GM18861 (cell line): ENCODE measurements at regions not wholly inside any gene's neighbourhood (a gene's known extent, or its start where the extent isn't known, plus 50 kb on each side); places are given as distances from the start of the nearest gene placed in this dataset.

Experiments used
- ATAC-seq: cut with Tn5 transposase; IDR thresholded peaks from one replicate; pipeline ENCODE4 v1.9.1; 2021; ENCODE audit not compliant: unreplicated experiment

DNA sequence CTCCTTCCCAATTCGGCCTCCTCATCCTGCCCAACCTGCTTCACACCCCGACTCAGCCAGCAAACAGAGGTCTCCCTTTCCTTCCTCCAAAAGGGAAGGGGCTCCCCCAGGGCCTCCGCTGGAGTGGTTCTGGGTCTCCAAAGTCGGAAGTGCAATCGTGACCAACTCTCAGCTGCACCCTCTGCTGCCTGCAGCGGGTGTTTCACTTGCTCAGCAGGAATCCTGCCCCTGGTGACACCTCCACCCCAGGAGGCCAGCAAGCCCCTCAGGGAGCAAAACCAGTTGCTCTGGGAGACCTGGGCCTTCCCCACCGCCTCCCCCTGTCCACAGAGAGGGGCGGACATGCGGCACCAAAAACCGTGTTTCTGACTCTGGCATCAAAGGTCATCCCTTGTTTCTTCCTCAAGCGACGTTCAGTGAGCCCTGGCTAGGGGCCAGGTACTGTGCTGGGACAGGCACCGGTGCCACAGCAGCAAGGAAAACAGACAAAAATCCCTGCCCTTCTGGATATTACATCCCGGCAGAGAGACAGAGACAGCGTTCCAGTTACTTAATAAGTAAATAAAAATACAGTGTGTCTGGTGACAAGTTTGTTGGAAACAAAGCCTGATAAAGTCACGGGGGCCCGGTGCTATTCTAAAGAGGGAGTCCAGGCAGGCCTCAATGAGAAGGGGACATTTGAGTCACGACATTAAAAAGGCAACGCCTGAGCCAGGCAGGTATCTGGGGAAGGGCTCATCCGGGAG, 219.0 kb downstream of the BMP7 start:
- no peak for ATAC-seq

GRCh38 chr20:57048027-57048869, 218.2 kb downstream of the BMP7 start:
- no peak for ATAC-seq

DNA sequence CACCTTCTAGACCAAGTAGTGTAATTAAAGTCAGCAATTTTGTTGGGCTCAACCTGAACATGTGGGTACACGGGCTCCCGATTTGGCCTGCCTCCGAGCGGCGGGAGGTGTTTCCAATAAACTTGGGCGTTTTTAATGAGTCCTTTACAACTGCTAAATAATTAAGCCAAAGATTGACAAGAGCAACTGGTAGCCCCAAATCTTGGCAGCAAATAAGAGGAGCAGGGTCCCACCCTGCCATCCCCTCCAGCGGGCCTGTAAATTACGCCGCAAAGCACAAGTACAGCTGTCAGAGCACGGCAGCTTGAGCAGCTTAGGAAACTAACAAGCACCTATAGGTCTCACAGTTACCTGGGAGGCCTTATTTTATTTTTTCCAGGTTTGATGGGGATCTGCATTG, 217.1 kb downstream of the BMP7 start:
- ATAC-seq, result no peak

- ATAC-seq, result no peak
Observed at GRCh38 chr20:57051096-57051495, 215.3 kb downstream of the BMP7 start.

DNA sequence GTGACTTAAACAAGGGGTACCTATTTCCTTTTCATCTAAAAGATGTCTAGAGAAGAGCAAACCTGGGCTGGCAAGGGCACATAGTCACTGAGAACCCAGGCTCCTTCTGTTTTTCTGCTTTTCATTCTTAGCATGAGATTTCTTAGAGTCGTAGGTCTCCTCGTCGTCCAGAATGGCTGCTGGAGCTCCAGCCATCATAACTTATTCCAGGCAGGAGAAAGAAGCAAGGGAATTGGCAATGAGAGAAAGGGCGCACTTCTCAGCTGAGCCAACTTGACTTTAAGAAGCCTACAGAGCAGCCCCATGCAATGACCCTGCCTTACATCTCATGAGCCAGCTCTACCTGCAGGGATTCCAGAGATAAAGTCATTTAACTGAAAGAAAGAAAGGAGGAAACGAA, 213.4 kb downstream of the BMP7 start:
- ATAC-seq, result no peak

GRCh38 chr20:57053793-57054552, 212.5 kb downstream of the BMP7 start:
- no peak for ATAC-seq

GRCh38 chr20:57055345-57055744, 211.1 kb downstream of the BMP7 start:
- ATAC-seq, result no peak

DNA sequence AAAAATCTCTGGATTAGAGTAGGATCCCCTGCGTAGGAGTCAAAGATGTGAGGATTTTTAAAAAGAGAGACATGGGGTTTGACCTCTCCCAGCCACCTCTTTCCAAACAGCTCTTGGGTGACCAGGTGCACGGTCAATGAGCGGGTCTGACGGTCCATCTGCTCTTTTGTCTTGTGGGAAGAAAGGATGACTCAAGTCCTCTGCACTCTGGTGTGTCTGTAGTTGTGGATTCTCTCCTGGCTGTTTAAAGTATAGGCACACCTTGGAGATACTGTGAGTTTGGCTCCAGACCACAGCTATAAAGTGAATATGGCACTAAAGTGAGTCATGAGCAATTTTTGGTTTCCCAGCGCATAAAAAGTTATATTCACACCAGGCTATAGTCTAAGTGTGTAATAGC, 209.8 kb downstream of the BMP7 start:
- ATAC-seq, result no peak

DNA sequence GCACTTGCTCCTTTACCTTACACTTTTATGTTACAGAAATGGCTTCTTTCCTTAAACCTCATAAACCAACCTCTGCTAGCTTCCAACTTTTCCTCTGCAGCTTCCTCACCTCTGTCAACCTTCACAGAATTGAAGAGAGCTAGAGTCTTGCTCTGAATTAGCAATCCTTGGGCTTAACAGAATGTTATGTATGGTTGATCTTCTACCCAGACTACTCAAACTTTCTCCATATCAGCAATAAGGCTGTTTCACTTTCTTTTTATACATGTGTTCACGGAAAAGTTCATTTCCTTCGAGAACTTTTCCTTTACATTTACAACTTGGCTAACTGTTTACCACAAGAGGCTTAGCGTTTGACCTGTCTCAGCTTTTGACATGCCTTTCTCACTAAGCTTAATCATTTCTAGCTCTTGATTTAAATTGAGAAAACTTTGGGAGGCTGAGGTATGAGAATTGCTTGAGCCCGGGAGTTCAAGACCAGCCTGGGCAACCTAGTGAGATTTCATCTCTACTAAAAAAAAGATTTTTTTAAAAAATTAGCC, 207.3 kb downstream of the BMP7 start:
- no peak for ATAC-seq

- no peak for ATAC-seq
Observed at GRCh38 chr20:57060407-57061050, 205.9 kb downstream of the BMP7 start.

DNA sequence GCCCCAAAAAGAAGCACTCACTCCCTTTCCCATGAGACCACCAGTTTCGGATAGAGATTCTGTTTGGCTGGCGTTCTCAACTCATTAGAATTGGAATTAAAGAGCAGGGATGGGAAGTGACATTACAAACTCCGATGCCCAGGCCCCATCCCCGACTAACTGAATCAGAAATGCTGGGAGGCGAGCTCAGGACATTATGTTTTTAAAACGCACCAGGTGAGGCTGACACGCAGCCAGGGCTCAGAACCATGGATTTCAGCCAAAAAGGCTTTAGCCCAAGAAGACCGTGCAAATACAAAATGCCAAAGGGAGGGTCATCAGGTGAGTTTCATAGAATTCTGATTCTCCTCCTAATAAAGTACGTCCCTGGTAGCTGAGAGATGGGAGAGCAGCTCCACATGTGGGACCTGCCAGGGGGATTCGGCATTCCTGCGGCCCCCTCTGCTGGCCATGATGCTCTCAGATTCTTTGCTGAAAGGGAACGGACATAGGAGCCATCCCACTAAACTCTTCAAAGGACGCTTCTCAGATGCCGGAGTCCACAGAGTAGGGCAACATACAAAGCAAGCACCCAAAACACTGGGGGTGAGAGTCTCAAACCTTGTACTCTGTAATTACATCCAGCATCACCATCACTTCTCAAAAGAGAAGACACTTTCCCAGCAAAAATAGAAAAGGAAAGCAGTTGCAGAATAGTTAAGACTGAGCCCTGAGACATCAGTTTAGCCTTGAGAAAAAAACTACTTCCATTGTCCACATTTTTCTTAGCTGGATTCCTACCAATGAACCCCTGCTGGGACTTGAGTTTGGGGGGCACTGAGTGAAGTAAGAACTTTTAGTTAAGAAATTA, 205.2 kb downstream of the BMP7 start:
- ATAC-seq, result no peak

DNA sequence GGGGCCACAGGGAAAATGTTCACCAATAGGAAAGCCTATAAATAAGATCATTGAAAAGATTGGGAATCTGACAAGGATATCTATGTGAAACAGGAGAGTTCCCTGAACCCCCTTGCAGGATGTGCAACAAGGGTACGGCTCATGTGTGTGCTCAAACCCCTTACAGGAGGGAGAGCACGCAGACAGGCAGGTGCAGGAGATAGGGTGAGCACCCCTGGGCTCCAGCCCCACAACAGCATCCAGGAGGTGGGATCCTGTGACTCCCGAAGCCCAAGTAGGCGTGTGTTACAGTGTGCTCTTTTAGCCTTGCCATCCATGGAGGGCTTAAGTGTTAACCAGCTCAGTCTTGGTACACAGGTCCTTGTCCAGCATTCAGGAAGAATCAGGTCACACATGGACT, 204.2 kb downstream of the BMP7 start:
- no peak for ATAC-seq

GRCh38 chr20:57062696-57063270, 203.7 kb downstream of the BMP7 start:
- no peak for ATAC-seq

DNA sequence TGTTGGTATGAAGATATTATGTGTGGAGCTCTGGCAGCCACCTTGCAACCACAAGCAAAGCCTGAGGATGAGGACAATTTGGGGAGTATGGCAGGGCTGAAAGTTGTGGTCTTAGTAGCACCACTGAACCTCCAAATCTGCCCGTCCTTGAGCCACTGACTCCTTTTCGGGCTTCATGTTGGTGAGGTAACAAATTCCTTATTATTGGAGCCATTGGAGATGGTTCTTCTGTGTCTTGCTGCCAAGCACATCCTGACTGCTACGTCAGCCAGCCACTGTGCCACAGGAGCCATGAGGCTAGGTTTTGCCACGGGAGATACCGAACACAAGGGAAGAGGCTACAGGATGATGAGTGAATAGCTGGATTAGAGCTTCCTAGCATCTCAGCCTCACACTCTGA, 201.6 kb downstream of the BMP7 start:
- no peak for ATAC-seq

GRCh38 chr20:57065646-57066045, 200.8 kb downstream of the BMP7 start:
- no peak for ATAC-seq

DNA sequence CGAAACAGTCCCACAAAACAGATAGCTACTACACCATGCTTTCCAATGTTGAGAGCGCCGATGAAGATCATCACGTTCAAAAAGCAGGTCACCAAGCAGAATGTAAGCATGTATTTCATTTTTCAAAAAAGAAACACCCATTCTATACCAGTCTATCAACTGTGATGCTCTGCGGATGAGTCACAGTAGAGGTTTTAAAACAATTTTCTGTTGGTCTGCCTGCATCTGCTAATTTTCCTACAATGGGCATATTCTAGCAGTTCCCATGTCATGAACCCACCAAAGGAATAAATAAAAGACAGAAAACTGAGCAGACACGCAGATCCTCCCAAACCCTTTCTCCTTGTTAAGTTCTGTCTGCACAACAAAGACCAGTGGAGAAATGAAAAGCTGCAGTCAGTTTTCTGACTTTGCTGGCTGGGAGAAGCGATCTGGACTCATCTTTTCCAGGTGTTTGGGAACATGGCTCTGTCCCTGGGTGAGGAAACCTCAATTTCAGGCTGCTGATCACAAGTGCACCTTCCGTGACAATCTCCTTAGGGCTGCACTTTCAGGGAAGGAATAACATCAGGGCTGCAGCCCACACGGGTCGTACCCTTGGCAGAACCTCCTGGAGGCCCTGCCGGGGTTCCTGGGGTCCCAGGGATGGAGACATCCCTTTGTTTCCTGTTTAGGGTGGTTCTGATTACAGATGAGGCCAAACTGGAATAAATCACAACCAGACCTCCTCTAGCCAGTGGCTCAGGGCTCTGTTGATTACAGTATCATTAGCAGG, 200.1 kb downstream of the BMP7 start:
- ATAC-seq, result no peak

GRCh38 chr20:57069442-57069841, 197.0 kb downstream of the BMP7 start:
- no peak for ATAC-seq

GRCh38 chr20:57070296-57070695, 196.1 kb downstream of the BMP7 start:
- ATAC-seq, result no peak

DNA sequence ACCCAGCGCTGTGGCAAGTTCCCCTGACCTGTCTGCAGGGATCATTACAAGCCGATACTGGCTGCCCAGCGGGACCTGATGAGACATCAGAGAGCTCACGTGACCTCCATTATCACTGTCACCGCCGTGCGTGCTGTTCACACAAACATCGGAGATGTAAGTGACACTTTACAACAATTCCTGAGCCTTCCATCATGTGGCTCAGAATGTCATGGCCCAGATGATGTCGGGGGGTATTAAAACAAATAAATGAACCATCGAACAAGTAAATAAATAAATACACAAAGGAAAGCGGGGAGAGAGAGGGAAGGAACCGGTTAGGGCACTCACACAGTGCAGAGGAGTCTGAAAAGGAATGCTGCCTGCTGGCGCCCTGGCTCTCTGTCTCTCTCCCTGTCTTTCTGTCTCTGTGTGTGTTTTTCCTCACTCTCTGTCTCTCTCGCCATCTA, 195.1 kb downstream of the BMP7 start:
- no peak for ATAC-seq
